NCI-H2196 (cell line): ENCODE measurements at regions not wholly inside any gene's neighbourhood (a gene's known extent, or its start where the extent isn't known, plus 50 kb on each side); places are given as distances from the start of the nearest gene placed in this dataset.
"Not testable (repeated sequence)": the region's sequence is repeated elsewhere in the genome, so short reads cannot be mapped to it uniquely, and the experiment has no call there.

Experiments used
- DNase-seq: peaks from one replicate; lab custom pipeline; 2025; ENCODE audit not compliant: unreplicated experiment; lab: John Stamatoyannopoulos, UW

- no peak for DNase-seq
Observed at GRCh38 chr5:154626876-154627557, 128.2 kb upstream of the LARP1 start.

GRCh38 chr5:154625031-154625430, 130.1 kb upstream of the LARP1 start:
- no peak for DNase-seq

GRCh38 chr5:154624341-154624740, 130.8 kb upstream of the LARP1 start:
- no peak for DNase-seq

- DNase-seq, result no peak
Observed at GRCh38 chr5:154620411-154620810, 134.8 kb upstream of the LARP1 start.

- no peak for DNase-seq
Observed at GRCh38 chr5:154618696-154619095, 136.5 kb upstream of the LARP1 start.

GRCh38 chr5:154614595-154614994, 136.6 kb upstream of the HAND1 start:
- no peak for DNase-seq

GRCh38 chr5:154614125-154614524, 136.1 kb upstream of the HAND1 start:
- no peak for DNase-seq

GRCh38 chr5:154612666-154613065, 134.6 kb upstream of the HAND1 start:
- no peak for DNase-seq

- no peak for DNase-seq
Observed at GRCh38 chr5:154611341-154611767, 133.3 kb upstream of the HAND1 start.

- peak; percentile 85 for DNase-seq
Observed at GRCh38 chr5:154610321-154611154, 132.5 kb upstream of the HAND1 start.

GRCh38 chr5:154609251-154609650, 131.2 kb upstream of the HAND1 start:
- no peak for DNase-seq

GRCh38 chr5:154608531-154609011, 130.5 kb upstream of the HAND1 start:
- no peak for DNase-seq

- DNase-seq, result no peak
Observed at GRCh38 chr5:154607746-154608145, 129.7 kb upstream of the HAND1 start.

GRCh38 chr5:154606246-154606645, 128.2 kb upstream of the HAND1 start:
- no peak for DNase-seq

GRCh38 chr5:154603953-154604679, 126.1 kb upstream of the HAND1 start:
- no peak for DNase-seq

- DNase-seq, result no peak
Observed at GRCh38 chr5:154603485-154603884, 125.5 kb upstream of the HAND1 start.

- DNase-seq, result no peak
Observed at GRCh38 chr5:154603011-154603410, 125.0 kb upstream of the HAND1 start.

- DNase-seq, result no peak
Observed at GRCh38 chr5:154601014-154601413, 123.0 kb upstream of the HAND1 start.

- DNase-seq, result no peak
Observed at GRCh38 chr5:154598021-154598420, 120.0 kb upstream of the HAND1 start.

GRCh38 chr5:154596844-154597243, 118.8 kb upstream of the HAND1 start:
- DNase-seq, result not testable (repeated sequence)

- DNase-seq, result no peak
Observed at GRCh38 chr5:154595662-154596061, 117.6 kb upstream of the HAND1 start.

- DNase-seq, result no peak
Observed at GRCh38 chr5:154593796-154594195, 115.8 kb upstream of the HAND1 start.
